ENCODE measurements at regions not wholly inside any gene's neighbourhood (a gene's known extent, or its start where the extent isn't known, plus 50 kb on each side); places are given as distances from the start of the nearest gene placed in this dataset.

GRCh38 chr22:49094151-49094550 is 733.5 kb downstream of the BRD1 start:
- WGBS, 3 donors: 76 to 82% (median 78%) methylated on average over 7 of the region's 7 CpGs
- no peak overlapping the region for H3K27ac ChIP-seq
- intact Hi-C loops (cut with DNase I): no loop called here
- no peaks in the 10 kb centered on the region for H3K4me1 ChIP-seq (ENCODE audit: insufficient read depth)
- no peaks in the 10 kb centered on the region for H3K9me3 ChIP-seq
- TF ChIP-seq CTCF (IDR thresholded peaks at IDR 0.05) (no peak), EP300 (IDR thresholded peaks at IDR 0.05) (no peak), POLR2A (IDR thresholded peaks at IDR 0.05) (no peak)
- H3K36me3 ChIP-seq: no peaks in the 10 kb centered on the region
- no peak overlapping the region for H3K4me3 ChIP-seq
- H3K27me3 ChIP-seq: no peaks in the 10 kb centered on the region
- DNase-seq: no peak

- TF ChIP-seq EP300 (IDR thresholded peaks at IDR 0.05) (no peak), CTCF (IDR thresholded peaks at IDR 0.05) (no peak), POLR2A (IDR thresholded peaks at IDR 0.05) (no peak)
- H3K4me3 ChIP-seq: no peak overlapping the region
- H3K27me3 ChIP-seq: no peaks in the 10 kb centered on the region
- H3K36me3 ChIP-seq: no peaks in the 10 kb centered on the region
- WGBS, 3 donors: 39 to 60% (median 42%) methylated on average over 20 to 23 of the region's 23 CpGs
- DNase-seq: no peak
- H3K9me3 ChIP-seq: no peaks in the 10 kb centered on the region
- intact Hi-C loops (cut with DNase I): no loop called here
- H3K4me1 ChIP-seq (ENCODE audit: insufficient read depth): no peaks in the 10 kb centered on the region
- H3K27ac ChIP-seq: no peak overlapping the region
These were observed 734.3 kb downstream of the BRD1 start for GRCh38 chr22:49093192-49093880.

- intact Hi-C loops (cut with DNase I): no loop called here
- 57 to 73% (median 60%) methylated on average over 15 of the region's 15 CpGs for WGBS, 3 donors
- Histone ChIP-seq H3K36me3 (no peaks in the 10 kb centered on the region), H3K27me3 (no peaks in the 10 kb centered on the region), H3K4me3 (no peak overlapping the region), H3K4me1 (ENCODE audit: insufficient read depth) (no peaks in the 10 kb centered on the region), H3K9me3 (no peaks in the 10 kb centered on the region), H3K27ac (no peak overlapping the region)
- DNase-seq: no peak
- TF ChIP-seq POLR2A (IDR thresholded peaks at IDR 0.05) (no peak), CTCF (IDR thresholded peaks at IDR 0.05) (no peak), EP300 (IDR thresholded peaks at IDR 0.05) (no peak)
These were observed 735.0 kb downstream of the BRD1 start for GRCh38 chr22:49092716-49093115.

GRCh38 chr22:49091917-49092545 is 735.6 kb downstream of the BRD1 start:
- intact Hi-C loops (cut with DNase I): no loop called here
- no peaks in the 10 kb centered on the region for H3K27me3 ChIP-seq
- 56 to 66% (median 66%) methylated on average over 13 of the region's 13 CpGs for WGBS, 3 donors
- H3K4me3 ChIP-seq: no peak overlapping the region
- DNase-seq: no peak
- TF ChIP-seq POLR2A (IDR thresholded peaks at IDR 0.05) (no peak), EP300 (IDR thresholded peaks at IDR 0.05) (no peak), CTCF (IDR thresholded peaks at IDR 0.05) (no peak)
- H3K9me3 ChIP-seq: no peaks in the 10 kb centered on the region
- no peaks in the 10 kb centered on the region for H3K4me1 ChIP-seq (ENCODE audit: insufficient read depth)
- no peak overlapping the region for H3K27ac ChIP-seq
- H3K36me3 ChIP-seq: no peaks in the 10 kb centered on the region
